ENCODE measurements at regions not wholly inside any gene's neighbourhood (a gene's known extent, or its start where the extent isn't known, plus 50 kb on each side); places are given as distances from the start of the nearest gene placed in this dataset.

- TF ChIP-seq POLR2A (conservative IDR thresholded peaks at IDR 0.05) (no peak), HDAC2 (IDR thresholded peaks at IDR 0.05) (no peak), CTCF (IDR thresholded peaks at IDR 0.05 in 2 of 3, conservative IDR thresholded peaks at IDR 0.05 in 1 of 3; ENCODE audit: insufficient read depth in 2 of 3, low read depth in 1 of 3, low read length in 3 of 3) (no peak), ESRRA (IDR thresholded peaks at IDR 0.05; ENCODE audit: borderline replicate concordance, low read depth) (no peak), ZNF639 (CRISPR knock-in tag; conservative IDR thresholded peaks at IDR 0.05 in 1 of 2, IDR thresholded peaks at IDR 0.05 in 1 of 2) (no peak), NFRKB (IDR thresholded peaks at IDR 0.05; ENCODE audit: low read depth) (no peak), ZFP36 (IDR thresholded peaks at IDR 0.05; ENCODE audit: low read depth, low read length, partially characterized antibody) (no peak), MXI1 (IDR thresholded peaks at IDR 0.05; ENCODE audit: low read depth, low read length) (no peak)
- TF ChIP-seq, protein P1, sequence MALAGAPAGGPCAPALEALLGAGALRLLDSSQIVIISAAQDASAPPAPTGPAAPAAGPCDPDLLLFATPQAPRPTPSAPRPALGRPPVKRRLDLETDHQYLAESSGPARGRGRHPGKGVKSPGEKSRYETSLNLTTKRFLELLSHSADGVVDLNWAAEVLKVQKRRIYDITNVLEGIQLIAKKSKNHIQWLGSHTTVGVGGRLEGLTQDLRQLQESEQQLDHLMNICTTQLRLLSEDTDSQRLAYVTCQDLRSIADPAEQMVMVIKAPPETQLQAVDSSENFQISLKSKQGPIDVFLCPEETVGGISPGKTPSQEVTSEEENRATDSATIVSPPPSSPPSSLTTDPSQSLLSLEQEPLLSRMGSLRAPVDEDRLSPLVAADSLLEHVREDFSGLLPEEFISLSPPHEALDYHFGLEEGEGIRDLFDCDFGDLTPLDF (CRISPR knock-in tag; IDR thresholded peaks at IDR 0.05) = no peak
- TF ChIP-seq, protein P2, sequence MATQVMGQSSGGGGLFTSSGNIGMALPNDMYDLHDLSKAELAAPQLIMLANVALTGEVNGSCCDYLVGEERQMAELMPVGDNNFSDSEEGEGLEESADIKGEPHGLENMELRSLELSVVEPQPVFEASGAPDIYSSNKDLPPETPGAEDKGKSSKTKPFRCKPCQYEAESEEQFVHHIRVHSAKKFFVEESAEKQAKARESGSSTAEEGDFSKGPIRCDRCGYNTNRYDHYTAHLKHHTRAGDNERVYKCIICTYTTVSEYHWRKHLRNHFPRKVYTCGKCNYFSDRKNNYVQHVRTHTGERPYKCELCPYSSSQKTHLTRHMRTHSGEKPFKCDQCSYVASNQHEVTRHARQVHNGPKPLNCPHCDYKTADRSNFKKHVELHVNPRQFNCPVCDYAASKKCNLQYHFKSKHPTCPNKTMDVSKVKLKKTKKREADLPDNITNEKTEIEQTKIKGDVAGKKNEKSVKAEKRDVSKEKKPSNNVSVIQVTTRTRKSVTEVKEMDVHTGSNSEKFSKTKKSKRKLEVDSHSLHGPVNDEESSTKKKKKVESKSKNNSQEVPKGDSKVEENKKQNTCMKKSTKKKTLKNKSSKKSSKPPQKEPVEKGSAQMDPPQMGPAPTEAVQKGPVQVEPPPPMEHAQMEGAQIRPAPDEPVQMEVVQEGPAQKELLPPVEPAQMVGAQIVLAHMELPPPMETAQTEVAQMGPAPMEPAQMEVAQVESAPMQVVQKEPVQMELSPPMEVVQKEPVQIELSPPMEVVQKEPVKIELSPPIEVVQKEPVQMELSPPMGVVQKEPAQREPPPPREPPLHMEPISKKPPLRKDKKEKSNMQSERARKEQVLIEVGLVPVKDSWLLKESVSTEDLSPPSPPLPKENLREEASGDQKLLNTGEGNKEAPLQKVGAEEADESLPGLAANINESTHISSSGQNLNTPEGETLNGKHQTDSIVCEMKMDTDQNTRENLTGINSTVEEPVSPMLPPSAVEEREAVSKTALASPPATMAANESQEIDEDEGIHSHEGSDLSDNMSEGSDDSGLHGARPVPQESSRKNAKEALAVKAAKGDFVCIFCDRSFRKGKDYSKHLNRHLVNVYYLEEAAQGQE (IDR thresholded peaks at IDR 0.05; ENCODE audit: borderline replicate concordance) = no peak
- TF ChIP-seq, protein P2 (CRISPR knock-in tag; IDR thresholded peaks at IDR 0.05; ENCODE audit: low read depth) = no peak
Measured at GRCh38 chr5:19319252-19319651, 668.7 kb downstream of the CDH18 start.
